ENCODE measurements at regions not wholly inside any gene's neighbourhood (a gene's known extent, or its start where the extent isn't known, plus 50 kb on each side); places are given as distances from the start of the nearest gene placed in this dataset.

GRCh38 chr4:163228648-163229047 lies 62.0 kb upstream of the NAF1 start:
- H3K27me3 ChIP-seq (ENCODE audit: control insufficient read depth, insufficient read depth, low read length): no peaks in the 10 kb centered on the region
- CTCF ChIA-PET: no interaction called here
- TF ChIP-seq, protein P1, sequence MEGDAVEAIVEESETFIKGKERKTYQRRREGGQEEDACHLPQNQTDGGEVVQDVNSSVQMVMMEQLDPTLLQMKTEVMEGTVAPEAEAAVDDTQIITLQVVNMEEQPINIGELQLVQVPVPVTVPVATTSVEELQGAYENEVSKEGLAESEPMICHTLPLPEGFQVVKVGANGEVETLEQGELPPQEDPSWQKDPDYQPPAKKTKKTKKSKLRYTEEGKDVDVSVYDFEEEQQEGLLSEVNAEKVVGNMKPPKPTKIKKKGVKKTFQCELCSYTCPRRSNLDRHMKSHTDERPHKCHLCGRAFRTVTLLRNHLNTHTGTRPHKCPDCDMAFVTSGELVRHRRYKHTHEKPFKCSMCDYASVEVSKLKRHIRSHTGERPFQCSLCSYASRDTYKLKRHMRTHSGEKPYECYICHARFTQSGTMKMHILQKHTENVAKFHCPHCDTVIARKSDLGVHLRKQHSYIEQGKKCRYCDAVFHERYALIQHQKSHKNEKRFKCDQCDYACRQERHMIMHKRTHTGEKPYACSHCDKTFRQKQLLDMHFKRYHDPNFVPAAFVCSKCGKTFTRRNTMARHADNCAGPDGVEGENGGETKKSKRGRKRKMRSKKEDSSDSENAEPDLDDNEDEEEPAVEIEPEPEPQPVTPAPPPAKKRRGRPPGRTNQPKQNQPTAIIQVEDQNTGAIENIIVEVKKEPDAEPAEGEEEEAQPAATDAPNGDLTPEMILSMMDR (IDR thresholded peaks at IDR 0.05; ENCODE audit: low read depth, low read length): no peak
- peaks cover 3% of the 10 kb centered on the region; the same call in 1 of the 2 replicates for H3K9me3 ChIP-seq (ENCODE audit: control insufficient read depth, insufficient read depth, low read length)
- POLR2A ChIA-PET: no interaction called here
- H3K27ac ChIP-seq (ENCODE audit: low read depth, low read length): no peak overlapping the region
- no peak for DNase-seq (ENCODE audit: low read depth, low spot score)
- no peak overlapping the region for H3K4me3 ChIP-seq (ENCODE audit: low read depth, low read length)

- POLR2A ChIA-PET: no interaction called here
- TF ChIP-seq, protein P1 (IDR thresholded peaks at IDR 0.05; ENCODE audit: low read depth, low read length): no peak
- no peaks in the 10 kb centered on the region for H3K9me3 ChIP-seq (ENCODE audit: control insufficient read depth, insufficient read depth, low read length)
- no peak for DNase-seq (ENCODE audit: low read depth, low spot score)
- CTCF ChIA-PET: no interaction called here
- no peak overlapping the region for H3K27ac ChIP-seq (ENCODE audit: low read depth, low read length)
- H3K27me3 ChIP-seq (ENCODE audit: control insufficient read depth, insufficient read depth, low read length): no peaks in the 10 kb centered on the region
- no peak overlapping the region for H3K4me3 ChIP-seq (ENCODE audit: low read depth, low read length)
These were observed 54.8 kb upstream of the NAF1 start for GRCh38 chr4:163221467-163221866.

DNA sequence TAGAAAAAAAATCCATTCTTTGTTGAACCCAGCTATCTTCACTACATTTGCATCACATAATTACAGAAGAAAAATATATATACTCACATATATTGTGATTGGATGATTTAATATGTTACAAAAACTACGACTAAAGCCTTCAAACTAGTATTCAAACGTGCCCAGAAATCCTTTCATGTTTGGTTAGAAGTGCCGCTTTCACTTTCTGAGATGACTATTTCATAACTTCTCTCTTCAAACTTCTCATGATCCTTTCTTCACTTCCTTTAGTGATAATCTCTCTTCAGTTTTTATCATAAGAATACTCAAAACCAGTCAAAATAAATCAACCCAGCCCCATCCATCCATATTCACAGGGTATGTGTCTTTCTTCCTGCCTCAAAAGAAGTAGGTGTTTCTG lies 50.8 kb upstream of the NAF1 start:
- Histone ChIP-seq H3K4me3 (ENCODE audit: low read depth, low read length) (no peak overlapping the region), H3K9me3 (ENCODE audit: control insufficient read depth, insufficient read depth, low read length) (no peaks in the 10 kb centered on the region; the same call in 1 of the 2 replicates), H3K27ac (ENCODE audit: low read depth, low read length) (no peak overlapping the region), H3K27me3 (ENCODE audit: control insufficient read depth, insufficient read depth, low read length) (no peaks in the 10 kb centered on the region)
- CTCF ChIA-PET: no interaction called here
- POLR2A ChIA-PET: no interaction called here
- TF ChIP-seq, protein P1 (IDR thresholded peaks at IDR 0.05; ENCODE audit: low read depth, low read length): no peak
- DNase-seq (ENCODE audit: low read depth, low spot score): no peak

Data from AG04450 (cell line).